ENCODE measurements at regions not wholly inside any gene's neighbourhood (a gene's known extent, or its start where the extent isn't known, plus 50 kb on each side); places are given as distances from the start of the nearest gene placed in this dataset.

DNA sequence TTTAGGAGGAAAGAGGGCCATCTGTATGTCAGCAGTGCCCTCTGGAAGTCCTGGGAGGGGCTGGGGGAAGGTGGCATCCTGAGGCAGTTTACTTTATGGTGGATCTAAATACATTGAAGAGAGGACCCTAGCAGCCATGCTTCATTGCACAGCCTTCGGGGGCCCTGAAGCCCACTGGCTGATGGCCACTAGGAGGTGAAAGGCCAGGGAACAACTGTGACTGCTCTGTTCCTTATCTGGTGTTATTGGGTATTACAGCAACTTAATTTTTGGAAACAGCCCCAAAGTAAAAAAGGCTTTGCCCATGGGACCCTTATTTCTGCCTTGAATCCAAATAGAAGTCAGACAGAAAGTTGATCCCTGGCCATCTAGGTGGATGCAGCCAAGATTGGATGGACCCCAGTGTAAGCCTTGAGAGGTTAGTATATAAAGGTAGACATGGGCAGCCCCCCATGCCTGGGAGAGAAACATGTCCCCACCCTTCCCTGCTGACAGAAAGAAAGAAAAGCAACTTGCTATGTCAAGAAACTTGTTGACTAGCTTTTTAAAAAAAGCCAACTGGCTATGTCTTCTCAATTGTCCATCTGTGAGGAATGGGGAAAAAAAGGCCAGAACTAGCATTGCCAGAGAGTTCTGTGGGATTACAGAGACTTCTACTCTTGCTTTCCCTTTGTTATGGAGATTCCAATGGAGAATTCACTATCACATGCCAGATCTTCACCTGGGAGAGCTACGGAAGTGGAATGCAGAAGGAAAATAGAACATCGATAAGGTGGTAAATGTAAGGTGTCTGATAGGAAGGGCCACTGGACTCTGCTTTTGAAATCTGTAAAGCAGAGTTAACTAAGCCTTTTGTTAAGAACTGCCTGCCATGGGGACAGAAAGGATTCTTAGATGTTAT, 58.6 kb upstream of the OSR1 start:
- ChIA-PET CTCF (interaction anchor here (0.9 kb wide), 1 partner anchor 9 kb away, joined by 3 read pairs; no protein-coding TSS in a partner anchor), POLR2A (no interaction called here)
- DNase-seq (ENCODE audit: extremely low spot score), result no peak
- TF ChIP-seq, protein P1, sequence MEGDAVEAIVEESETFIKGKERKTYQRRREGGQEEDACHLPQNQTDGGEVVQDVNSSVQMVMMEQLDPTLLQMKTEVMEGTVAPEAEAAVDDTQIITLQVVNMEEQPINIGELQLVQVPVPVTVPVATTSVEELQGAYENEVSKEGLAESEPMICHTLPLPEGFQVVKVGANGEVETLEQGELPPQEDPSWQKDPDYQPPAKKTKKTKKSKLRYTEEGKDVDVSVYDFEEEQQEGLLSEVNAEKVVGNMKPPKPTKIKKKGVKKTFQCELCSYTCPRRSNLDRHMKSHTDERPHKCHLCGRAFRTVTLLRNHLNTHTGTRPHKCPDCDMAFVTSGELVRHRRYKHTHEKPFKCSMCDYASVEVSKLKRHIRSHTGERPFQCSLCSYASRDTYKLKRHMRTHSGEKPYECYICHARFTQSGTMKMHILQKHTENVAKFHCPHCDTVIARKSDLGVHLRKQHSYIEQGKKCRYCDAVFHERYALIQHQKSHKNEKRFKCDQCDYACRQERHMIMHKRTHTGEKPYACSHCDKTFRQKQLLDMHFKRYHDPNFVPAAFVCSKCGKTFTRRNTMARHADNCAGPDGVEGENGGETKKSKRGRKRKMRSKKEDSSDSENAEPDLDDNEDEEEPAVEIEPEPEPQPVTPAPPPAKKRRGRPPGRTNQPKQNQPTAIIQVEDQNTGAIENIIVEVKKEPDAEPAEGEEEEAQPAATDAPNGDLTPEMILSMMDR (IDR thresholded peaks at IDR 0.05; ENCODE audit: control extremely low read depth, extremely low read depth, low read depth, missing control alignments), result no peak

DNA sequence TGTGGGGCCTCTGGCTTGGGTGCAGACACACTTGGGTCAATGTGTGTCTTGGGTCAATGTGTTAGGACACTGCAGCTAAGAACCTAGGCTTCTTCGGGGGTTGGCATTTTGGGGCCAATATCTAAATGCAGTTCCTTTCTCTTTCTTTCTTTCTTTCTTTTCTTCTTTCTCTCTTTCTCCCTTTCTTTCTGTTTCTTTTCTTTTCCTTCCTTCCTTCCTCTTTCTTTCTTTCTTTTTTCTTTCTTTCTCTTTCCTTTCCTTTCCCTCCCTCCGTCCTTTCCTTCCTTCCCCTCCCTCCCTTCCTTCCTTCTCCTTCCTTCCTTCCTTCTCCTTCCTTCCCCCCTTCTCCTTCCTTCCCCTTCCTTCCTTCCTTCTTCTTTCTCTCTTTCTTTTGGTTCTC, 57.7 kb upstream of the OSR1 start:
- POLR2A ChIA-PET, result no interaction called here
- CTCF ChIA-PET, result interaction anchor here (0.9 kb wide), 1 partner anchor 10 kb away, joined by 3 read pairs; no protein-coding TSS in a partner anchor
- DNase-seq (ENCODE audit: extremely low spot score), result no peak
- TF ChIP-seq, protein P1 (IDR thresholded peaks at IDR 0.05; ENCODE audit: control extremely low read depth, extremely low read depth, low read depth, missing control alignments), result no peak

- TF ChIP-seq, protein P1 (IDR thresholded peaks at IDR 0.05; ENCODE audit: control extremely low read depth, extremely low read depth, low read depth, missing control alignments), result no peak
- POLR2A ChIA-PET, result no interaction called here
- no peak for DNase-seq (ENCODE audit: extremely low spot score)
- CTCF ChIA-PET, result no interaction called here
These were observed 50.6 kb upstream of the OSR1 start for GRCh38 chr2:19409046-19409445.

DNA sequence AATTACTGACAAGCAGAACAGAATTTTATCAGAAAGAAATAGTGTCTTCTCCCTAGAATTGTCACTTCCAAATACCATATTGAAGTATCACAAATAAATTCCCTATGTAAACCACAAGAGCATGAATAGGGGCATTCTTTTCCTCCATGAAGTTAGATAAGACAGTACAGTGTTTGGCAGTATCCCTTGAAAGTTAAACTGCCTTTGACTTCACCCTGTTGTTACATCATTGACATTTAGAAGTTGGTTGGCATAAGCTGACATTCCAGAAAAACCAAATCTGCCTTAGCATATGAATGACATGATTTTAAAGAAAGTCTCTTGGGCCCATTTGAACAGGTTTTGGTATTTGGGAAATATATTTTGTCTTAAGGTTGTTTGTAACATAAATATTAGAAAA, 50.2 kb upstream of the OSR1 start:
- TF ChIP-seq, protein P1 (IDR thresholded peaks at IDR 0.05; ENCODE audit: control extremely low read depth, extremely low read depth, low read depth, missing control alignments), result no peak
- POLR2A ChIA-PET, result no interaction called here
- no peak for DNase-seq (ENCODE audit: extremely low spot score)
- CTCF ChIA-PET, result interaction anchor here (1.4 kb wide), 1 partner anchor 32 kb away, joined by 3 read pairs; no protein-coding TSS in a partner anchor

Measured in GM10248 (cell line).